Fibroblast of lung (primary cell): ENCODE measurements at regions not wholly inside any gene's neighbourhood (a gene's known extent, or its start where the extent isn't known, plus 50 kb on each side); places are given as distances from the start of the nearest gene placed in this dataset.

ENCODE experiments used
- EZH2 ChIP-seq: IDR thresholded peaks from 2 replicates; pipeline ENCODE4 v1.5.1; 2012; ENCODE audit warnings: low read length, control low read depth, mild to moderate bottlenecking; ENCODE audit errors: missing control alignments
- TF ChIP-seq, protein P1 (sequence below), 2 donors: IDR thresholded peaks in 1 of 2; conservative IDR thresholded peaks in 1 of 2; 1 replicate in 1 of 2; 2 replicates in 1 of 2; pipeline ENCODE4 v1.5.1; 2011 to 2012; ENCODE audit warnings: low read length in 2 of 2, control low read depth in 1 of 2, inconsistent platforms in 1 of 2, low read depth in 1 of 2, mild to moderate bottlenecking in 1 of 2

DNA sequence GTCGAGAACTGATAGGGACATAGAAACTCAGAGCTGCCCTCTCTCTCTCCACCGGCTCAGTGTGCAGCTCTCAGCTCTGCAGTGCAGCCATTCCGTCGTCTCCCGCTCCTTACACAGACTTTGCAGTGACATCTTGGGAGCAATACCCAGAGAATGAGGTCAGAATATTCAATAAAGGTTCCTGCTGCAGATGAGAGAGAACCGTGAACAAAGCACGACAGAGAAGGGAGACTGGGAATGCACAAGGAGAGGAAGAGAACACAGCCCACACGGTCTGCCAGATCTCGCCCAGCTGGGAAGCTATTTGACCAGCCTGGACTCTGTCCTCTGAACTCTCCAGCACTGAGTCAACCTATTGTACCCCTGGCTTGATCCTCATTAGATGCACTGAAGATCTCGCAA lies 118.0 kb upstream of the PPARGC1A start:
- TF ChIP-seq, protein P1, sequence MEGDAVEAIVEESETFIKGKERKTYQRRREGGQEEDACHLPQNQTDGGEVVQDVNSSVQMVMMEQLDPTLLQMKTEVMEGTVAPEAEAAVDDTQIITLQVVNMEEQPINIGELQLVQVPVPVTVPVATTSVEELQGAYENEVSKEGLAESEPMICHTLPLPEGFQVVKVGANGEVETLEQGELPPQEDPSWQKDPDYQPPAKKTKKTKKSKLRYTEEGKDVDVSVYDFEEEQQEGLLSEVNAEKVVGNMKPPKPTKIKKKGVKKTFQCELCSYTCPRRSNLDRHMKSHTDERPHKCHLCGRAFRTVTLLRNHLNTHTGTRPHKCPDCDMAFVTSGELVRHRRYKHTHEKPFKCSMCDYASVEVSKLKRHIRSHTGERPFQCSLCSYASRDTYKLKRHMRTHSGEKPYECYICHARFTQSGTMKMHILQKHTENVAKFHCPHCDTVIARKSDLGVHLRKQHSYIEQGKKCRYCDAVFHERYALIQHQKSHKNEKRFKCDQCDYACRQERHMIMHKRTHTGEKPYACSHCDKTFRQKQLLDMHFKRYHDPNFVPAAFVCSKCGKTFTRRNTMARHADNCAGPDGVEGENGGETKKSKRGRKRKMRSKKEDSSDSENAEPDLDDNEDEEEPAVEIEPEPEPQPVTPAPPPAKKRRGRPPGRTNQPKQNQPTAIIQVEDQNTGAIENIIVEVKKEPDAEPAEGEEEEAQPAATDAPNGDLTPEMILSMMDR (conservative IDR thresholded peaks at IDR 0.05 in 1 of 2, IDR thresholded peaks at IDR 0.05 in 1 of 2; ENCODE audit: low read depth in 1 of 2, low read length in 2 of 2), result no peak
- TF ChIP-seq EZH2, result no peak
